ENCODE measurements at regions not wholly inside any gene's neighbourhood (a gene's known extent, or its start where the extent isn't known, plus 50 kb on each side); places are given as distances from the start of the nearest gene placed in this dataset.
"Not testable (repeated sequence)": the region's sequence is repeated elsewhere in the genome, so short reads cannot be mapped to it uniquely, and the experiment has no call there.

GRCh38 chr1:157460381-157460780, 91.9 kb downstream of the FCRL5 start:
- no peak for DNase-seq
- Mint-ChIP-seq H3K27me3 (peaks cover 16 to 57% of the 10 kb centered on the region in 2 donors), H3K4me3 (no peak overlapping the region), H3K4me1 (ENCODE audit: low read depth in 2 of 2) (no peaks in the 10 kb centered on the region), H3K36me3 (ENCODE audit: insufficient read depth) (no peaks in the 10 kb centered on the region), H3K27ac (no peak overlapping the region), H3K9me3 (no peaks in the 10 kb centered on the region)
- no peak for ATAC-seq (replicated peaks)

DNA sequence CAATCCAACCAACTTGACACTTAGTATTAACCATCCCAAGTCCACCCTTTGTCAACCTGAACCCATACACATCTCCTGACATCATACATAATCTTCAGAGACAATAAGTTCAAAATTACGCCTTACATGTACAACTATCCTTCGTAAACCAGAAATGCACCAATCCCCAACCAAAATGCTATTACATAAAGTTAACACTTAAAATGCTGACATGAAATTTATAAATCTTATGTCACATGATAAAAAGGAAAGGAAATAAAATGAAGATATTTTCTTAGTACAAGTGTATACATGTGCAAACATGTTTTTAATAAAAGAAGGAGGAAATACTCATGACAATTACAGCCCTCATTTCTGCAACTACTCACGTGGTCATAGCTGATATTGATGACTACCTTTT, 95.0 kb downstream of the FCRL5 start:
- H3K27ac Mint-ChIP-seq, result no peak overlapping the region
- no peaks in the 10 kb centered on the region for H3K9me3 Mint-ChIP-seq

DNA sequence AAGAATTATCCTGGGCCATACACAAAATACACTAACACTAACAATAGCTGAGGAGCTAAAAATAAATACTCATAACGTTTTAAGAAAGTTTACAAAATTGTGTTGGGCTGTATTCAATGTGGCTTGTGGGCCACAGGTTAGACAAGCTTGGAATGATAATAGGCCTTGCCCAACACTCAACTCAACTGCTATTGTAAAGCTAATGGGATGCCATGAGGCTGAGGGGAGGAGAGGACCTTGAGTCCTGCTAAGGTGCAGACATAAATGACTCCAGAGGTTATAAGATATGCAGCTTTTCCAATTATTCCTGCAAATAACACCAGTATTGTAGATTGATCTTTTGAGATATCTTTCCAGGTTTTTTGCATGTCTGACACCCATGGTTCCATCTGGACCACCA, 97.0 kb downstream of the FCRL5 start:
- Mint-ChIP-seq H3K4me3 (no peak overlapping the region), H3K9me3 (no peaks in the 10 kb centered on the region), H3K27me3 (peaks cover 15 to 40% of the 10 kb centered on the region in 2 donors), H3K4me1 (ENCODE audit: low read depth in 2 of 2) (no peaks in the 10 kb centered on the region), H3K36me3 (ENCODE audit: insufficient read depth) (no peaks in the 10 kb centered on the region), H3K27ac (no peak overlapping the region)
- DNase-seq (no peak), ATAC-seq (replicated peaks) (no peak)

More for the DNA sequence above, 95.0 kb downstream of the FCRL5 start:
- Mint-ChIP-seq H3K4me3 (no peak overlapping the region), H3K36me3 (ENCODE audit: insufficient read depth) (no peaks in the 10 kb centered on the region), H3K4me1 (ENCODE audit: low read depth in 2 of 2) (no peaks in the 10 kb centered on the region), H3K27me3 (peaks cover 15 to 45% of the 10 kb centered on the region in 2 donors)
- DNase-seq (no peak), ATAC-seq (replicated peaks) (no peak)

- Mint-ChIP-seq H3K27ac (no peak overlapping the region), H3K4me3 (no peak overlapping the region), H3K4me1 (ENCODE audit: low read depth in 2 of 2) (no peaks in the 10 kb centered on the region), H3K9me3 (no peaks in the 10 kb centered on the region), H3K27me3 (peaks cover 3 to 21% of the 10 kb centered on the region in 2 donors), H3K36me3 (ENCODE audit: insufficient read depth) (no peaks in the 10 kb centered on the region)
- DNase-seq (no peak), ATAC-seq (replicated peaks) (no peak)
Measured at GRCh38 chr1:157450106-157450505, 102.2 kb downstream of the FCRL5 start.

- no peak overlapping the region for H3K27ac Mint-ChIP-seq
- no peak for DNase-seq
- H3K9me3 Mint-ChIP-seq, result no peaks in the 10 kb centered on the region
- no peak overlapping the region for H3K4me3 Mint-ChIP-seq
- no peaks in the 10 kb centered on the region for H3K4me1 Mint-ChIP-seq (ENCODE audit: low read depth in 2 of 2)
- ATAC-seq (replicated peaks), result no peak
- H3K27me3 Mint-ChIP-seq, result peaks cover 0 to 16% of the 10 kb centered on the region in 2 donors
- no peaks in the 10 kb centered on the region for H3K36me3 Mint-ChIP-seq (ENCODE audit: insufficient read depth)
Measured at GRCh38 chr1:157448636-157449035, 103.7 kb downstream of the FCRL5 start.

DNA sequence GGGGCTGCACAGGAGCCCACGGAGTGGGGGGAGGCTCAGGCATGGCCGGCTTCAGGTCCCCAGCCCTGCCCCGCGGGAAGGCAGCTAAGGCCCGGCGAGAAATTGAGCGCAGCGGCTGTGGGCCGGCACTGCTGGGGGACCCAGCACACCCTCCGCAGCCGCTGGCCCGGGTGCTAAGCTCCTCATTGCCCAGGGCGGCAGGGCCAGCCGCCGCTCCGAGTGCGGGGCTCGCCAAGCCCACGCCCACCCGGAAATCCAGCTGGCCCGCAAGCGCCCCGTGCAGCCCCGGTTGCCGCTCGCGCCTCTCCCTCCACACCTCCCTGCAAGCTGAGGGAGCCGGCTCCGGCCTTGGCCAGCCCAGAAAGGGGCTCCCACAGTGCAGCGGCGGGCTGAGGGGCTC, 106.0 kb downstream of the FCRL5 start:
- not testable (repeated sequence) for H3K9me3 Mint-ChIP-seq; H3K4me1 Mint-ChIP-seq (ENCODE audit: low read depth in 2 of 2); DNase-seq; H3K27ac Mint-ChIP-seq; H3K27me3 Mint-ChIP-seq; ATAC-seq (replicated peaks); H3K4me3 Mint-ChIP-seq; H3K36me3 Mint-ChIP-seq (ENCODE audit: insufficient read depth)

GRCh38 chr1:157445616-157446140, 106.6 kb downstream of the FCRL5 start:
- H3K36me3 Mint-ChIP-seq (ENCODE audit: insufficient read depth); DNase-seq; ATAC-seq (replicated peaks); H3K4me3 Mint-ChIP-seq; H3K9me3 Mint-ChIP-seq; H3K27ac Mint-ChIP-seq; H3K4me1 Mint-ChIP-seq (ENCODE audit: low read depth in 2 of 2); H3K27me3 Mint-ChIP-seq: not testable (repeated sequence)

DNA sequence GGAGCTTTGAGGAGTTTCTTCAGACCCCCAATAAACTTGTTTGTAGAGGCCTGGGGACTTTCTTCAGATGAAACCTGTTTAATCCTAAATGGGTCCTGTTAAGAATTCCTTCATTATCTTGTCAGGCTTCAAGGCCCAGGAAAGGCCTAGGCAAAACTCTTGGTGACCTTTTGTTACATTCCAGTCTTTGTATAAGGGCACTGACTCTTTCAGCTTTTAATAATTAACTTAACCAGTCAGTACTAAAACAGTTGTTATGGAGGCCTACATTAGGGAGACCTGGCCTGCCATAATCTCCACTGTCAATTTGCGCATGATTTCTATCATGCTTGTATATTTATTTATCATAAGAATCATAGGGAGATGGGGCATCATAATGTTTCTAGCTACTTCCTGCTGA, 110.2 kb downstream of the FCRL5 start:
- Mint-ChIP-seq H3K4me1 (ENCODE audit: low read depth in 2 of 2) (no peaks in the 10 kb centered on the region), H3K4me3 (no peak overlapping the region), H3K36me3 (ENCODE audit: insufficient read depth) (no peaks in the 10 kb centered on the region)

DNA sequence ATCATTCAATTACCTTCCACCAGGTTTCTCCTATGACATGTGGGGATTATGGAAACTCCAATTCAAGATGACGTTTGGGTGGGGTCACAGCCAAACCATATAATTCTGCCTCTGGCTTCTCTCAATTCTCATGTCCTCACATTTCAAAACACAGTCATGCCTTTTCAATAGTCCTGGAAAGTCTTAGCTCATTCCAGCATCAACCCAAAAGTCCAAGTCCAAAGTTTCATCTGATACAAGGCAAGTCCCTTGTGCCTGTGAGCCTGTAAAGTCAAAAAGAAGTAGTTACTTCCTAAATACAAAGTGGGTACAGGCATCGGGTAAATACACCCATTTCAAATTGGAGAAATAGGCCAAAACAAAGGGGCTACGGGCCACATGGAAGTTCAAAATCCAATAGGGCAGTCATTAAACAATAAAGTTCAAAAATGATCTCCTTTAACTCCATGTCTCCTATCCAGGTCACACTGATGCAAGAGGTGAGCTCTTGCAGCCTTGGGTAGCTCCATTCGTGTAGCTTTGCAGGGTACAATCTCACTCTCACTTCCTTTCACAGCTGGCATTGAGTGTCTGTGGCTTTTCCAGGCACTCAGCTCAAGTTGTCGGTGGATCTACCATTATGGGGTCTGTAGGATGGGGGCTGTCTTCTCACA, 112.9 kb downstream of the FCRL5 start:
- Mint-ChIP-seq H3K27ac (no peak overlapping the region), H3K4me3 (no peak overlapping the region), H3K9me3 (no peaks in the 10 kb centered on the region), H3K27me3 (peaks cover 9 to 11% of the 10 kb centered on the region in 2 donors), H3K4me1 (ENCODE audit: low read depth in 2 of 2) (no peaks in the 10 kb centered on the region), H3K36me3 (ENCODE audit: insufficient read depth) (no peaks in the 10 kb centered on the region)
- DNase-seq, result no peak
- no peak for ATAC-seq (replicated peaks)

More for the DNA sequence above, 110.2 kb downstream of the FCRL5 start:
- Mint-ChIP-seq H3K27ac (no peak overlapping the region), H3K9me3 (no peaks in the 10 kb centered on the region), H3K27me3 (no peaks in the 10 kb centered on the region)
- ATAC-seq (replicated peaks), result no peak
- no peak for DNase-seq

DNA sequence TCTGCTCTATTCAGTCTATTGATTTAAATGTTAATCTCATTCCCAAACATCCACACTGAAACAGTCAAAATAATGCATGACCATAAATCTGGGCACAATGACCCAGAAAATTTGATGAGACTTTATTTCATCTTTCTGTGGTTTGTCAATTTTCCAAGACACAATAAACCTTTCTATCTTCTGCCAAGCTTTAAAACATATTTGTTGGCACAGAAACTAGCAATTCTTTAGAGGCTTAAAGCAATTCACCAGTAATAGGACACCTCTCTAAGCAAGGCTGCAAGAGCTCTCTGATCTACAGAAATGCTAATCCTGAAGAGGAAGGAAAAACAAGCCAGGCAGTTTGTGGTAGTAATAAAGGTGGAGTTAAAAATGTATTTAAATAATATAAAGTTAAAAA, 113.7 kb downstream of the FCRL5 start:
- no peak overlapping the region for H3K4me3 Mint-ChIP-seq
- DNase-seq (no peak), ATAC-seq (replicated peaks) (no peak)
- H3K4me1 Mint-ChIP-seq (ENCODE audit: low read depth in 2 of 2), result no peaks in the 10 kb centered on the region
- H3K36me3 Mint-ChIP-seq (ENCODE audit: insufficient read depth), result no peaks in the 10 kb centered on the region
- H3K9me3 Mint-ChIP-seq, result no peaks in the 10 kb centered on the region
- no peak overlapping the region for H3K27ac Mint-ChIP-seq
- peaks cover 18 to 19% of the 10 kb centered on the region in 2 donors for H3K27me3 Mint-ChIP-seq

DNA sequence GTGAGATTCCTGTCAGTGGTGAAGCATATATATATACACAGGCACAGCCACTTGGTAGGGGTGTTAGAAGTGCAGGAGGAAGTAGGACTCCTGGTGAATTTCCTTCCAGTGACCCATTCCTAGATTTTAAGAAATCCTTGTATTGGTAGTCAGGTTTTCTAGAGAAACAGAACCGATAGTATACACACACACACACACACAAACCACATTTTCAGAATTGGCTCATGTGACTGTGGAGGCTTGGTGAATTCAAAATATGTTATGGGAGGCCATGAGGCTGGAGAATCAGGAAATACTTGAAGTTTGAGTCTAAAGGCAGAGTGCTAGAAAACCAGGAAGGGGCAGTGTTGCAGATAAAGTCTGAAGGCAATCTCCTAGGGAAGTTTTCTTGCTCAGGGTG, 114.2 kb downstream of the FCRL5 start:
- Mint-ChIP-seq H3K27ac (no peak overlapping the region), H3K9me3 (no peaks in the 10 kb centered on the region), H3K36me3 (ENCODE audit: insufficient read depth) (no peaks in the 10 kb centered on the region), H3K4me1 (ENCODE audit: low read depth in 2 of 2) (no peaks in the 10 kb centered on the region), H3K27me3 (peaks cover 22 to 24% of the 10 kb centered on the region in 2 donors), H3K4me3 (no peak overlapping the region)
- DNase-seq (no peak), ATAC-seq (replicated peaks) (no peak)

GRCh38 chr1:157437296-157437695, 115.0 kb downstream of the FCRL5 start:
- Mint-ChIP-seq H3K4me1 (ENCODE audit: low read depth in 2 of 2) (no peaks in the 10 kb centered on the region), H3K4me3 (no peak overlapping the region), H3K9me3 (no peaks in the 10 kb centered on the region), H3K27ac (no peak overlapping the region), H3K36me3 (ENCODE audit: insufficient read depth) (no peaks in the 10 kb centered on the region), H3K27me3 (peaks cover 28 to 29% of the 10 kb centered on the region in 2 donors)
- ATAC-seq (replicated peaks) (no peak), DNase-seq (no peak)

DNA sequence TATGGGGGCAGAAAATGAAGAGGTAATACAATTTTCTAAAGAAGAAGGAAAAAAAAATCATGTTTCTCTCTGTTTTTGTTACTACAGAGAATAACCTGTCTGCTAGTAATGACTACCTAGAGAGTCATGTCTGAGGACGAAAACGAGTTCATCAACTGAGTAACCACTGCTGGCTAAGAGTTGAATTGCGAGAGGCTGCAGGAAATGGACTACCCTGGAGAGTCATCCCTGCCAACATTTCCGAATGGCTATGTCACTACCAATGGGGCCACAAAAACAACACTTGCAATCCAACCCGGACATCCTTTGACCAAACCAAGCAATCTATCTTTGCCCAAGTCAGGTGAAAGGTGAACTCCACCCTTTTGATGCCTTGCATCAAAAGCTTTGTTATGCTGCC, 120.6 kb downstream of the FCRL5 start:
- H3K9me3 Mint-ChIP-seq, result no peaks in the 10 kb centered on the region
- no peak for ATAC-seq (replicated peaks)
- no peaks in the 10 kb centered on the region for H3K36me3 Mint-ChIP-seq (ENCODE audit: insufficient read depth)
- no peaks in the 10 kb centered on the region for H3K4me1 Mint-ChIP-seq (ENCODE audit: low read depth in 2 of 2)
- DNase-seq, result no peak
- H3K27me3 Mint-ChIP-seq, result peaks cover 29 to 37% of the 10 kb centered on the region in 2 donors
- H3K4me3 Mint-ChIP-seq, result no peak overlapping the region
- H3K27ac Mint-ChIP-seq, result no peak overlapping the region

- DNase-seq (no peak), ATAC-seq (replicated peaks) (no peak)
- H3K4me1 Mint-ChIP-seq (ENCODE audit: low read depth in 2 of 2), result no peaks in the 10 kb centered on the region
- H3K36me3 Mint-ChIP-seq (ENCODE audit: insufficient read depth), result no peaks in the 10 kb centered on the region
- H3K27me3 Mint-ChIP-seq, result peaks cover 29% of the 10 kb centered on the region in 2 donors
- H3K4me3 Mint-ChIP-seq, result no peak overlapping the region
- H3K27ac Mint-ChIP-seq, result no peak overlapping the region
- H3K9me3 Mint-ChIP-seq, result no peaks in the 10 kb centered on the region
Measured at GRCh38 chr1:157429601-157430240, 122.6 kb downstream of the FCRL5 start.
